DND-41 (cell line): ENCODE measurements at regions not wholly inside any gene's neighbourhood (a gene's known extent, or its start where the extent isn't known, plus 50 kb on each side); places are given as distances from the start of the nearest gene placed in this dataset.

Experiments used
- ATAC-seq: fragments of 200-7000 bp; cut with Tn5 transposase; 3 replicates; pipeline ENCODE4 v1.9.1; 2021; ENCODE audit warnings: low read depth; ENCODE audit not compliant: insufficient read depth
- DNase-seq: peaks from one replicate; pipeline ENCODE4 v3.0.0-alpha.2; 2020
- H2AFZ ChIP-seq: 2 replicates; pipeline ENCODE4 v1.6.0; 2012; ENCODE audit warnings: low read depth, low read length
- H3K27ac ChIP-seq: 2 replicates; pipeline ENCODE4 v1.5.1; 2012; ENCODE audit warnings: low read length, inconsistent platforms
- H3K27me3 ChIP-seq: fragments of 200-600 bp; sonication (generic); 2 replicates; pipeline ENCODE4 v1.6.0; 2012; ENCODE audit warnings: low read length, mild to moderate bottlenecking, inconsistent platforms; ENCODE audit not compliant: insufficient read depth, poor library complexity
- H3K36me3 ChIP-seq: 2 replicates; pipeline ENCODE4 v1.5.1; 2012; ENCODE audit warnings: low read length, inconsistent platforms; ENCODE audit not compliant: insufficient read depth
- H3K4me1 ChIP-seq: 2 replicates; pipeline ENCODE4 v1.5.1; 2012; ENCODE audit warnings: mild to moderate bottlenecking, low read length; ENCODE audit not compliant: insufficient read depth
- H3K4me2 ChIP-seq: 2 replicates; pipeline ENCODE4 v1.6.0; 2012; ENCODE audit warnings: mild to moderate bottlenecking, moderate library complexity, low read length, inconsistent platforms; ENCODE audit not compliant: insufficient read depth
- H3K4me3 ChIP-seq, 2 experiments: fragments of 200-600 bp in 1 of 2; shearing (Covaris generic) in 1 of 2; 2 replicates each; pipeline ENCODE4 v1.5.1; 2012 to 2016; ENCODE audit warnings: inconsistent platforms in 2 of 2, low read length in 2 of 2, mild to moderate bottlenecking in 2 of 2, low read depth in 1 of 2, moderate library complexity in 1 of 2
- H3K79me2 ChIP-seq: 2 replicates; pipeline ENCODE4 v1.6.0; 2012; ENCODE audit warnings: low read length, inconsistent platforms; ENCODE audit not compliant: insufficient read depth
- H3K9ac ChIP-seq: 2 replicates; pipeline ENCODE4 v1.6.0; 2012; ENCODE audit warnings: low read depth, mild to moderate bottlenecking, inconsistent platforms, low read length, moderate library complexity
- H3K9me3 ChIP-seq: 2 replicates; pipeline ENCODE4 v1.5.1; 2012; ENCODE audit warnings: low read length, moderate library complexity, mild to moderate bottlenecking, inconsistent platforms; ENCODE audit not compliant: insufficient read depth, severe bottlenecking
- H4K20me1 ChIP-seq: 2 replicates; pipeline ENCODE4 v1.6.0; 2012; ENCODE audit warnings: low read length; ENCODE audit not compliant: insufficient read depth
- EZH2 ChIP-seq: IDR thresholded peaks from 3 replicates; pipeline ENCODE4 v1.6.1; 2012; ENCODE audit warnings: borderline replicate concordance, low read depth, mild to moderate bottlenecking, moderate library complexity, low read length, inconsistent platforms; ENCODE audit not compliant: severe bottlenecking
- TF ChIP-seq, protein P1 (sequence below): IDR thresholded peaks from 2 replicates; pipeline ENCODE4 v1.5.1; 2012; ENCODE audit warnings: borderline replicate concordance, low read length, moderate library complexity, mild to moderate bottlenecking; ENCODE audit not compliant: poor library complexity, severe bottlenecking; ENCODE audit errors: extremely low read depth

DNA sequence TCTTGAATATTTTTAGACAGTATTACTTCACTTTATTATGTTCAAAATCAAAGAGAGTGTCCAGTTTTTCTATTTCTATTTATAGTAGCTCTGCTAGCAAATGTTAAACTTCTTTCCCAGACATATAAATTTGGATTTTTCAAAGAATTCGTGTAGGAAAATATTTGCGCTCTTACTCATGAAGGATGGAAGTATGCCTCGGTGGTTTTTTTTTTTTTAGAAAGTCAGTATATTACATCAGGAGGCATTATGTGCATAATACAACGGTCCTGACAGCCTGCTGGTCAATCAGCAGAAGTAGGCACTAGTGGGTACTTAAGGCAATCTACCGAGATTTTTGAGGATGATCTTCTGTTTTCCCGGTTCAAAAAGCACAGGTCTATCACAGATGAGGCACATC lies 249.3 kb downstream of the TBX18 start:
- H3K27ac ChIP-seq, result no peak overlapping the region
- H3K9me3 ChIP-seq, result no peaks in the 10 kb centered on the region
- H2AFZ ChIP-seq, result no peak overlapping the region
- H3K4me3 ChIP-seq, result no peak overlapping the region
- H3K79me2 ChIP-seq, result no peaks in the 10 kb centered on the region
- ATAC-seq (no peak), DNase-seq (no peak)
- no peaks in the 10 kb centered on the region for H3K27me3 ChIP-seq
- no peak overlapping the region for H3K9ac ChIP-seq
- H3K36me3 ChIP-seq, result no peaks in the 10 kb centered on the region
- no peak overlapping the region for H3K4me2 ChIP-seq
- H3K4me1 ChIP-seq, result no peaks in the 10 kb centered on the region
- TF ChIP-seq, protein P1, sequence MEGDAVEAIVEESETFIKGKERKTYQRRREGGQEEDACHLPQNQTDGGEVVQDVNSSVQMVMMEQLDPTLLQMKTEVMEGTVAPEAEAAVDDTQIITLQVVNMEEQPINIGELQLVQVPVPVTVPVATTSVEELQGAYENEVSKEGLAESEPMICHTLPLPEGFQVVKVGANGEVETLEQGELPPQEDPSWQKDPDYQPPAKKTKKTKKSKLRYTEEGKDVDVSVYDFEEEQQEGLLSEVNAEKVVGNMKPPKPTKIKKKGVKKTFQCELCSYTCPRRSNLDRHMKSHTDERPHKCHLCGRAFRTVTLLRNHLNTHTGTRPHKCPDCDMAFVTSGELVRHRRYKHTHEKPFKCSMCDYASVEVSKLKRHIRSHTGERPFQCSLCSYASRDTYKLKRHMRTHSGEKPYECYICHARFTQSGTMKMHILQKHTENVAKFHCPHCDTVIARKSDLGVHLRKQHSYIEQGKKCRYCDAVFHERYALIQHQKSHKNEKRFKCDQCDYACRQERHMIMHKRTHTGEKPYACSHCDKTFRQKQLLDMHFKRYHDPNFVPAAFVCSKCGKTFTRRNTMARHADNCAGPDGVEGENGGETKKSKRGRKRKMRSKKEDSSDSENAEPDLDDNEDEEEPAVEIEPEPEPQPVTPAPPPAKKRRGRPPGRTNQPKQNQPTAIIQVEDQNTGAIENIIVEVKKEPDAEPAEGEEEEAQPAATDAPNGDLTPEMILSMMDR, result no peak
- TF ChIP-seq EZH2, result no peak
- H4K20me1 ChIP-seq, result no peaks in the 10 kb centered on the region

DNA sequence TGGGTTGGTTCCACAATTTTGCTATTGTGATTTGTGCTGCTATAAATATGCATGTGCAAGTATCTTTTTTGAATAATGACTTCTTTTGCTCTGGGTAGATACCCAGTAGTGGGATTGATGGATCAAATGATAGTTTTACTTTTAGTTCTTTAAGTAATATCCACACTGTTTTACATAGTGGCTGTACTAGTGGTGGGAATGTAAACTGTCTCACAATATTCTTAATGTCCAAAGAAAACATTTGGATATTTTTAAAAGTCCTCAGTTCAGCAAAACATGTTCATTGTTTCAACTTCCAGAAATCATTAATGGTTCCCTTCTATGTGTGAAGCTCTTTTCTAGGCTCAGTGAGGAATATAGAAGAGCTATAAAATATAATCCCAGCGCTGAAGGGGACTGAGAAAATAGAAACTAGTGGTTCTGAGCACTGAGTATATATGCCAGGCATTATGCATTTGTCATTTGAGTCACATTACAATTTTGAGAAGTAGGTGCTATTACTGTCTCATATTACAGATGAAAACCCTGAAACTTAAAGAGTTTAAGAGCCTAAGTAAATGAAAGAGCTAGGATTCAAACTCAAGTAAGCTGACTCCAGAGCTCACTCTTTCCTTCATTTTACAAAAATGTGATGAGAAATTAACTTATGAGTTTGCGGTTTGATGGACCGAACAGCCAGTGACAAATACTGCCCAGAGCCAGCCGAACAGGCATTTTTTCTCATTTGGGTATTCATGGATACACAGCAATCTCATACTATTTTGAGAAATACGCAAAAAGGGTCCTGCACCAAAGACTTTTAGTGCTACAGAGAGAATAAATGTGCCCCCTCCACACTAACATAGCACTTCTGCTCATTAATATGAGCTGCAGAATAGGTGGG lies 250.1 kb downstream of the TBX18 start:
- TF ChIP-seq EZH2, result no peak
- TF ChIP-seq, protein P1, result no peak
- no peaks in the 10 kb centered on the region for H4K20me1 ChIP-seq
- no peak for DNase-seq
- no peaks in the 10 kb centered on the region for H3K27me3 ChIP-seq
- H2AFZ ChIP-seq, result no peak overlapping the region
- H3K4me3 ChIP-seq, result no peak overlapping the region
- no peaks in the 10 kb centered on the region for H3K79me2 ChIP-seq
- H3K4me1 ChIP-seq, result no peaks in the 10 kb centered on the region
- ATAC-seq, result no peak
- H3K9ac ChIP-seq, result no peak overlapping the region
- H3K9me3 ChIP-seq, result no peaks in the 10 kb centered on the region
- no peaks in the 10 kb centered on the region for H3K36me3 ChIP-seq
- no peak overlapping the region for H3K27ac ChIP-seq
- no peak overlapping the region for H3K4me2 ChIP-seq

DNA sequence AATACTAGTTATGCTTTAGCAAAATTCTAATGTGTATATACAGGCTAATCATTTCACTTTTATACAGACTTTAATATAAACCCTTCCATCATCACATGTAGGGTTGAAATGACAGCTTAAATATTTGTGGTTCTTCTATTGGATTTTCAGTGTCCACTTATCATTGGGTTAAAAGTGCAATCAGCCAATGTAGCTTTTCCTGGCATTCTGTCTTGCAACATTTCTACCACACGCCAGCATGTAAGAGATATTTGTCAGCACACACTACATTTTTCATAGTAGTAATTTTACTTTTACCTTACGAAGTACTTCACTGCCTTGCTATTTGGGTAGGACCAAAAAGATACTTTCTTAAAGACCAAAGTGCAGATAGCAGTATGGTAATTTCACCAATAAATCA lies 252.0 kb downstream of the TBX18 start:
- Histone ChIP-seq H2AFZ (no peak overlapping the region), H3K9me3 (no peaks in the 10 kb centered on the region), H3K36me3 (no peaks in the 10 kb centered on the region), H3K4me1 (no peaks in the 10 kb centered on the region), H3K79me2 (no peaks in the 10 kb centered on the region), H3K27ac (no peak overlapping the region), H4K20me1 (no peaks in the 10 kb centered on the region), H3K27me3 (no peaks in the 10 kb centered on the region), H3K9ac (no peak overlapping the region), H3K4me3 (no peak overlapping the region), H3K4me2 (no peak overlapping the region)
- DNase-seq (no peak), ATAC-seq (no peak)
- TF ChIP-seq, protein P1, result no peak
- TF ChIP-seq EZH2, result no peak
